Fibroblast of pulmonary artery (primary cell): ENCODE measurements at regions not wholly inside any gene's neighbourhood (a gene's known extent, or its start where the extent isn't known, plus 50 kb on each side); places are given as distances from the start of the nearest gene placed in this dataset.

ENCODE experiments used
- DNase-seq: peaks from one replicate; pipeline ENCODE4 v3.0.0-alpha.2; 2010; ENCODE audit warnings: low read depth
- H3K4me3 ChIP-seq: replicated peaks from 2 replicates; pipeline ENCODE4 v1.5.1; 2011; ENCODE audit warnings: low read depth, mild to moderate bottlenecking, control low read depth, low read length, moderate library complexity
- CTCF ChIP-seq: IDR thresholded peaks from 2 replicates; pipeline ENCODE4 v1.5.1; 2011; ENCODE audit warnings: mild to moderate bottlenecking, control low read depth, low read length, inconsistent platforms; ENCODE audit errors: missing control alignments

GRCh38 chr14:49479432-49479831, 106.7 kb downstream of the RPS29 start:
- H3K4me3 ChIP-seq: no peak overlapping the region
- DNase-seq: no peak
- no peak for TF ChIP-seq CTCF

DNA sequence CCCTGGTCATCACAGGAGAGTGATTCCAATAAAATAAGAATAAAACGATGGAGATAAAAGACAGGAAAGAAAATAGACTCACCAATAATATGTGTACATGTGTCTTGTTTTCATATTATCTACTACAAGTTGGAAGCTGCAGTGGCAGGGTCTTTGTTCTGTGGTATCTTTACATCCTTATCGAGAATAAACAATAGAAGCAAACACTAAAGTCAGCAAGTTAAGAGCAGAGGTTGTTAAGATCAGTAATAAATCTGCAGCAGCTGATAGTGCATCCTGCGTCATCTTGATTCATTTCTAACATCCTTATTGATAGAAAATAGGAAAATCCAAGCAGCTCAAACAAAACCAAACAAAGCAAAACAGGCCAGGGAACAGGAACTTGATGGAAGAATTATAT, 107.4 kb downstream of the RPS29 start:
- no peak for TF ChIP-seq CTCF
- H3K4me3 ChIP-seq: no peak overlapping the region
- no peak for DNase-seq

DNA sequence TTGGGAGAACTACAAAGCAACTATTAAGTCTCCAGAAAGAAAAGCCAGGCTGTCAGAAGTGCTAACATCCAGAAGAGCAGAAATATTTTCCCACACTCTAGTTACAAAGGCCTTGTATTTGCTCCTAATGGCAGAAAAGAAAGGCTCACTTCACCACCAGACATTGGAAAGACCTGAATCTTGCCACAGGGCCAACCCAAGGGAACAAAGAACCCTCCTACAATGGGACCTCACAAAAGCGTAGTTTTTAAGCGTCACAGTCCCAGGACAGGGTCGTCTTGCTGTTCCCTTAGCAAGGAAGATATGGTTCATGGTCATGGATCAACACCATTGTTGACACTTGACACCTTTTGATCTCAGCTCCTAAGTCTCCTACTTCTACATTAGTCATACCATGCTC, 119.1 kb downstream of the RPS29 start:
- no peak for DNase-seq
- no peak overlapping the region for H3K4me3 ChIP-seq
- no peak for TF ChIP-seq CTCF

- H3K4me3 ChIP-seq: no peak overlapping the region
- TF ChIP-seq CTCF: peak; percentile 26
- DNase-seq: peak; percentile 4
Measured at GRCh38 chr14:49464885-49465284, 121.3 kb downstream of the RPS29 start.

DNA sequence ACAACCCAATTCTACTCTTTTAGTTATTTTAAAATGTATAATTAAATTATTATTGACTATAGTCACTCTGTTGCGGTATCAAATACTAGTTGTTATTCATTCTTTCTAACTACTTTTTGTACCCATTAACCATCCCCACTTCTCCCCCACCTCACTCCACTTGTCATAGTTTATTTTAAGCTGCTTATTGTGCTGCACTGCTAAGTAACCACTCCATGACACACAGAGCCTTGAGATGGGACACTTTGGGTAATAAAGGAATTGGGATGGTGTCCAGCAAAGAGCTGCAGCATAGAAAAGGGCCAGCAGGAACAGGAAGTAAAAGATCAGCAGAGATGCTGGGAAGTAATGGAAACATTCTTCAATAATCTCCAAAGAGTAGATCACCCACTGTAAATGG, 123.0 kb downstream of the RPS29 start:
- no peak for DNase-seq
- TF ChIP-seq CTCF: no peak
- no peak overlapping the region for H3K4me3 ChIP-seq

GRCh38 chr14:49461529-49462401, 124.4 kb downstream of the RPS29 start:
- DNase-seq: peak; percentile 89
- no peak overlapping the region for H3K4me3 ChIP-seq
- peak; percentile 83 for TF ChIP-seq CTCF

DNA sequence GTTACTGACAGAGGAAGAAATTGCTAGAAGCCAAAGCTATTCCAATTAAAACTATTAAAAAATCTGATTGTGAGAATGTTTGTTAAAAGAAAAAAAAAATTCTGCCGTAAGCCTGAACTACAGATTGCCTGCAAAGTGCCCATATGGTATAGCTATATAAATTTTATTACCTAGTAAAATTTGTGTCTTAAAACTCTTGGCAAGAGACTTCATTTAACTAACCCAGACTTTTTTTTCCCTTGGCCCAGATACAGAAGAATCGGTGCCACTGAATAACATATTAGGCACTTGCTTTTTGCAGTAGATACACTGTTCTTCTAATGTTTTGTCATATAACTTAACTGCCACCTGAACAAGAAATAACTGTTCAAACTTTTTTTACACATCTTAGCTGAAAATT, 125.5 kb downstream of the RPS29 start:
- H3K4me3 ChIP-seq: no peak overlapping the region
- no peak for TF ChIP-seq CTCF
- no peak for DNase-seq
